ENCODE measurements at regions not wholly inside any gene's neighbourhood (a gene's known extent, or its start where the extent isn't known, plus 50 kb on each side); places are given as distances from the start of the nearest gene placed in this dataset.

DNA sequence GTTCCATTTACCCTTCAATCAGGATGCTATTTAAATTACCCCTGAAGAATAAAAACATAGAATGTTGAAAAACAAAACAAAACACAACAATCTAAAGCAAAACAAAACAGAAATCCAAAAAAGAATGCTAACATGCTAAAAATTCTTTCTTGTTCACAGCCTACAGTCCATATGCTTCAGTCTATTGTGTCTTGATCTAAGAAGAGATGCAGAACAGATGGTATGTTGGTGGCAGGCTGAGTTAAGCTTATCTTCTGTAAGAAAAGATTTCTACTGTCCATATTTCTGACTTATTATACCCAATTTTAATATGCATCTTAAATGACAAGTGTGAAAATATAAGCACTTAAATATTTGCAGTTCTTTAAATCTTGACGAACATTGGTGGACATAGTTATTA lies 356.1 kb upstream of the SLITRK1 start:
- H2AK5ac ChIP-seq (ENCODE audit: low read depth, low read length) = no peak overlapping the region
- H3K56ac ChIP-seq (ENCODE audit: extremely low read depth, insufficient read depth, low read length) = no peak overlapping the region
- H3K36me3 ChIP-seq (ENCODE audit: control insufficient read depth, insufficient read depth, low read length) = no peaks in the 10 kb centered on the region
- H3K23ac ChIP-seq (ENCODE audit: low read depth, low read length) = no peak overlapping the region
- no peak overlapping the region for H2AFZ ChIP-seq (replicated peaks; ENCODE audit: low read length, poor library complexity)
- ChIA-PET CTCF (no interaction called here), POLR2A (ENCODE audit: unreplicated experiment) (no interaction called here)
- H2BK5ac ChIP-seq (ENCODE audit: low read depth, low read length, poor library complexity, severe bottlenecking) = no peak overlapping the region
- no peak overlapping the region for H3K18ac ChIP-seq (ENCODE audit: low read depth, low read length)
- H3K4ac ChIP-seq (ENCODE audit: low read depth, low read length) = no peak overlapping the region
- no peak overlapping the region for H2BK20ac ChIP-seq (ENCODE audit: low read depth, low read length)
- H3K4me3 ChIP-seq (ENCODE audit: insufficient read depth, low read depth, low read length) = no peak overlapping the region
- H4K5ac ChIP-seq (ENCODE audit: low read depth, low read length) = no peak overlapping the region
- no peak overlapping the region for H4K91ac ChIP-seq (ENCODE audit: insufficient read depth, low read depth, low read length)
- no peak overlapping the region for H4K8ac ChIP-seq (ENCODE audit: low read depth in 2 of 2, low read length in 2 of 2)
- H4K20me1 ChIP-seq (ENCODE audit: insufficient read depth, low read length) = no peaks in the 10 kb centered on the region
- dilution Hi-C loops (cut with HindIII; ENCODE audit: low sequenced_read_pairs, unreplicated experiment) (no loop called here), intact Hi-C loops (cut with micrococcal nuclease) (loop anchor here (10.0 kb wide), 1 partner anchor 434 kb away; no protein-coding TSS in a partner anchor), in situ Hi-C loops (cut with MboI; ENCODE audit: low sequenced_read_pairs) (no loop called here)
- no peak overlapping the region for H2BK15ac ChIP-seq (ENCODE audit: low read depth, low read length)
- H3K27ac ChIP-seq (ENCODE audit: insufficient read depth, low read length) = no peak overlapping the region
- H3K4me2 ChIP-seq (ENCODE audit: low read depth, low read length) = no peak overlapping the region
- DNase-seq = no peak
- no peak for TF ChIP-seq USF2 (IDR thresholded peaks at IDR 0.05; ENCODE audit: low read depth, low read length)
- TF ChIP-seq RAD21 (IDR thresholded peaks at IDR 0.05; ENCODE audit: low read length) = no peak
- TF ChIP-seq MAZ (IDR thresholded peaks at IDR 0.05; ENCODE audit: borderline replicate concordance, low read depth, low read length) = no peak
- no peak for TF ChIP-seq CHD1 (IDR thresholded peaks at IDR 0.05; ENCODE audit: low read depth, low read length)
- no peaks in the 10 kb centered on the region for H3K4me1 ChIP-seq (ENCODE audit: control insufficient read depth, insufficient read depth, low read length)
- ATAC-seq (ENCODE audit: low read depth) = no peak
- no peaks in the 10 kb centered on the region for H3K27me3 ChIP-seq (ENCODE audit: control insufficient read depth, insufficient read depth, low read length)
- H2BK120ac ChIP-seq (ENCODE audit: low read depth, low read length) = no peak overlapping the region
- BruUV-seq (replicated peaks) = no TSS peak
- WGBS, 2 experiments (ENCODE audit: extremely low coverage in 2 of 2, insufficient read length in 1 of 2) = no CpG with 5 or more reads among the region's 1 CpG
- no peaks in the 10 kb centered on the region for H3K9me3 ChIP-seq (ENCODE audit: control insufficient read depth, insufficient read depth, low read length)
- no peaks in the 10 kb centered on the region for H3K79me1 ChIP-seq (ENCODE audit: low read depth in 1 of 2, low read length in 2 of 2)
- no peak overlapping the region for H2AK9ac ChIP-seq (replicated peaks; ENCODE audit: low read depth, low read length, poor library complexity)
- no peaks in the 10 kb centered on the region for H3K9me1 ChIP-seq (ENCODE audit: insufficient read depth, low read length)
- H3K9ac ChIP-seq (ENCODE audit: low read depth, low read length) = no peak overlapping the region
- H3K14ac ChIP-seq (replicated peaks; ENCODE audit: low read depth, low read length) = no peak overlapping the region

Measured in IMR-90 (cell line).